MCF 10A (cell line): ENCODE measurements at regions not wholly inside any gene's neighbourhood (a gene's known extent, or its start where the extent isn't known, plus 50 kb on each side); places are given as distances from the start of the nearest gene placed in this dataset.

Experiments
- BruUV-seq: library from RNA; stranded (reverse); fragments of 400-500 nt; replicated peaks from 2 replicates; lab custom pipeline; 2021; lab: Mats Ljungman, UMichigan
- CTCF ChIA-PET: fragments of 300-600 bp; sonication (Branson Sonifier 250); formaldehyde crosslinking; extraction: SDS; loops from one replicate; lab custom pipeline; 2021; ENCODE audit warnings: antibody characterized with exemption, inconsistent platforms; lab: Yijun Ruan, JAX
- POLR2A ChIA-PET: fragments of 300-600, 350-650 bp; sonication (Branson Sonifier 250); formaldehyde crosslinking; extraction: SDS; loops from one replicate; lab custom pipeline; 2020; ENCODE audit warnings: antibody characterized with exemption, inconsistent platforms; lab: Yijun Ruan, JAX
- DNase-seq: peaks from one replicate; pipeline ENCODE4 v3.0.0-alpha.2; 2018; ENCODE audit not compliant: unreplicated experiment
- H3K27ac Mint-ChIP-seq: one replicate; pipeline ENCODE4 v1.8.0; 2022; ENCODE audit warnings: mild to moderate bottlenecking, low read depth, mixed read lengths; ENCODE audit not compliant: unreplicated experiment
- H3K27me3 Mint-ChIP-seq: one replicate; pipeline ENCODE4 v1.8.0; 2022; ENCODE audit warnings: mixed read lengths; ENCODE audit not compliant: insufficient read depth, unreplicated experiment
- H3K36me3 Mint-ChIP-seq: one replicate; pipeline ENCODE4 v1.8.0; 2022; ENCODE audit warnings: mild to moderate bottlenecking, moderate library complexity, mixed read lengths; ENCODE audit not compliant: insufficient read depth, unreplicated experiment
- H3K4me1 Mint-ChIP-seq: one replicate; pipeline ENCODE4 v1.8.0; 2022; ENCODE audit warnings: mixed read lengths; ENCODE audit not compliant: insufficient read depth, unreplicated experiment
- H3K4me3 Mint-ChIP-seq: one replicate; pipeline ENCODE4 v1.8.0; 2022; ENCODE audit warnings: mild to moderate bottlenecking, moderate library complexity, mixed read lengths; ENCODE audit not compliant: unreplicated experiment
- H3K9me3 Mint-ChIP-seq: one replicate; pipeline ENCODE4 v1.8.0; 2022; ENCODE audit warnings: mixed read lengths; ENCODE audit not compliant: unreplicated experiment
- intact Hi-C: fragments of 100-400 bp; cut with micrococcal nuclease; formaldehyde crosslinking; loops from 2 replicates; pipeline ENCODE4 v1.14.1; 2022
- TF ChIP-seq, protein P1 (sequence below): fragments of 200-600 bp; IDR thresholded peaks from one replicate; pipeline ENCODE4 v1.8.0; 2022; ENCODE audit warnings: antibody characterized with exemption, mild to moderate bottlenecking; ENCODE audit not compliant: unreplicated experiment

DNA sequence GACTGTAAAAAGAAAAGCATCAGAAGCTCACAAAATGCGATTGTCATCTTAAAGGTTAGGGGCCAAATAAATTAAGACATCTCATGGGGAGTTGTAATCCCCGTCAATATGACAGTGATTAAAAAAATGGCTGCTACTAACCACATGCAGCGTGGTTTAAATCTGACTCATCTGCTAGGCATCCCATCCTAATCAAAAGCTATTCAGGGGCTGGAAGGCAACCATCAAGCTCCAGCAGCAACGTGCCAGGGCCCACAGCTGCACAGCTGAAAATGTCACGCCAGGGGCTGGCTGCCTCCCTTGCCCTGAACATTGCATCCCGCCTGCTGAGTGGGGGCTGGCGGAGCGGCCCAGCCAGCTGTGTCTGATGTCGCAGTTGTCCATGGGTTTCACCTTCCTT, 66.3 kb upstream of the FRMD4A start:
- Mint-ChIP-seq H3K27me3 (no peaks in the 10 kb centered on the region), H3K36me3 (no peaks in the 10 kb centered on the region), H3K9me3 (peaks cover 8% of the 10 kb centered on the region), H3K4me1 (no peaks in the 10 kb centered on the region), H3K4me3 (no peak overlapping the region), H3K27ac (peak overlapping the region; percentile 61)
- POLR2A ChIA-PET = interaction anchor here (0.7 to 0.8 kb wide), 2 partner anchors 11 to 20 kb away, joined by 3 read pairs; no protein-coding TSS in a partner anchor
- CTCF ChIA-PET = interaction anchor here (0.6 kb wide), 1 partner anchor 30 kb away, joined by 3 read pairs; no protein-coding TSS in a partner anchor
- BruUV-seq = no TSS peak
- TF ChIP-seq, protein P1, sequence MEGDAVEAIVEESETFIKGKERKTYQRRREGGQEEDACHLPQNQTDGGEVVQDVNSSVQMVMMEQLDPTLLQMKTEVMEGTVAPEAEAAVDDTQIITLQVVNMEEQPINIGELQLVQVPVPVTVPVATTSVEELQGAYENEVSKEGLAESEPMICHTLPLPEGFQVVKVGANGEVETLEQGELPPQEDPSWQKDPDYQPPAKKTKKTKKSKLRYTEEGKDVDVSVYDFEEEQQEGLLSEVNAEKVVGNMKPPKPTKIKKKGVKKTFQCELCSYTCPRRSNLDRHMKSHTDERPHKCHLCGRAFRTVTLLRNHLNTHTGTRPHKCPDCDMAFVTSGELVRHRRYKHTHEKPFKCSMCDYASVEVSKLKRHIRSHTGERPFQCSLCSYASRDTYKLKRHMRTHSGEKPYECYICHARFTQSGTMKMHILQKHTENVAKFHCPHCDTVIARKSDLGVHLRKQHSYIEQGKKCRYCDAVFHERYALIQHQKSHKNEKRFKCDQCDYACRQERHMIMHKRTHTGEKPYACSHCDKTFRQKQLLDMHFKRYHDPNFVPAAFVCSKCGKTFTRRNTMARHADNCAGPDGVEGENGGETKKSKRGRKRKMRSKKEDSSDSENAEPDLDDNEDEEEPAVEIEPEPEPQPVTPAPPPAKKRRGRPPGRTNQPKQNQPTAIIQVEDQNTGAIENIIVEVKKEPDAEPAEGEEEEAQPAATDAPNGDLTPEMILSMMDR = no peak
- DNase-seq = peak; percentile 79
- intact Hi-C loops = no loop called here

GRCh38 chr10:14396411-14397048, 65.8 kb upstream of the FRMD4A start:
- Mint-ChIP-seq H3K4me3 (no peak overlapping the region), H3K36me3 (no peaks in the 10 kb centered on the region), H3K9me3 (peaks cover 8% of the 10 kb centered on the region), H3K27me3 (no peaks in the 10 kb centered on the region), H3K27ac (peak overlapping the region; percentile 61), H3K4me1 (no peaks in the 10 kb centered on the region)
- no TSS peak for BruUV-seq
- intact Hi-C loops = no loop called here
- no peak for DNase-seq
- CTCF ChIA-PET = interaction anchor here (0.6 kb wide), 1 partner anchor 30 kb away, joined by 3 read pairs; no protein-coding TSS in a partner anchor
- POLR2A ChIA-PET = interaction anchor here (0.6 to 0.8 kb wide), 3 partner anchors 11 to 321 kb away, joined by 3 read pairs; no protein-coding TSS in a partner anchor
- TF ChIP-seq, protein P1 = peak; percentile 21

GRCh38 chr10:14394179-14394578, 63.5 kb upstream of the FRMD4A start:
- TF ChIP-seq, protein P1 = no peak
- H3K27me3 Mint-ChIP-seq = no peaks in the 10 kb centered on the region
- POLR2A ChIA-PET = no interaction called here
- H3K4me3 Mint-ChIP-seq = no peak overlapping the region
- no peaks in the 10 kb centered on the region for H3K36me3 Mint-ChIP-seq
- no peak overlapping the region for H3K27ac Mint-ChIP-seq
- intact Hi-C loops = no loop called here
- CTCF ChIA-PET = interaction anchor here (0.5 to 0.6 kb wide), 2 partner anchors 75 to 86 kb away, joined by 3 read pairs; no protein-coding TSS in a partner anchor
- DNase-seq = no peak
- peaks cover 15% of the 10 kb centered on the region for H3K9me3 Mint-ChIP-seq
- no TSS peak for BruUV-seq
- H3K4me1 Mint-ChIP-seq = no peaks in the 10 kb centered on the region

DNA sequence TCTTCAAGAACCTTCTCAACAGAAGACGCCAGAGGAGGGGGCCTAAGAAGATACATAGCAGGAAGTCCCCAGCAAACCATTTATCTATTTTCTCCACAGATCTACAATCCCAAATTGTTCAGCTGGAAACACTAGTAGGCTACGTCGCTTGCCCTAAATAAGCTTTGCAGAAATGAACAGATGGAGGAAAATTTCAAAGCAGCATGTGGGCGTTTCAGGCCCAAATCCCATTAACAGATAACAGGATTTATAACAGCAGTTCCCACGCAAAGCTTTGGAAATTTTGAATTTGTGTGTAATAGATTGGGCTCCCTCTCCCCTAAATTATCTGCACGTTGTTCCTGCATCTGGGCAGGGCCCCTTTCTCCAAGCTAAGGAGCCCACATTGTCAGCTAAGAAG, 60.6 kb upstream of the FRMD4A start:
- Mint-ChIP-seq H3K4me1 (no peaks in the 10 kb centered on the region), H3K9me3 (peaks cover 15% of the 10 kb centered on the region), H3K27me3 (no peaks in the 10 kb centered on the region), H3K27ac (no peak overlapping the region), H3K36me3 (no peaks in the 10 kb centered on the region), H3K4me3 (no peak overlapping the region)
- TF ChIP-seq, protein P1 = no peak
- no peak for DNase-seq
- BruUV-seq = no TSS peak
- intact Hi-C loops = no loop called here
- ChIA-PET CTCF (interaction anchor here (0.9 kb wide), 1 partner anchor 129 kb away, joined by 4 read pairs; no protein-coding TSS in a partner anchor), POLR2A (no interaction called here)
